ENCODE measurements at regions not wholly inside any gene's neighbourhood (a gene's known extent, or its start where the extent isn't known, plus 50 kb on each side); places are given as distances from the start of the nearest gene placed in this dataset.
"Not testable (repeated sequence)": the region's sequence is repeated elsewhere in the genome, so short reads cannot be mapped to it uniquely, and the experiment has no call there.

- DNase-seq, result no peak
- in situ Hi-C loops (cut with MboI; ENCODE audit: low pct_unique_long_range_greater_than_20kb, low sequenced_read_pairs), result no loop called here
Observed at GRCh38 chr2:228507870-228508269, 326.4 kb upstream of the SPHKAP start.

- DNase-seq, result no peak
- in situ Hi-C loops (cut with MboI; ENCODE audit: low pct_unique_long_range_greater_than_20kb, low sequenced_read_pairs), result no loop called here
Observed at GRCh38 chr2:228507231-228507824, 325.8 kb upstream of the SPHKAP start.

DNA sequence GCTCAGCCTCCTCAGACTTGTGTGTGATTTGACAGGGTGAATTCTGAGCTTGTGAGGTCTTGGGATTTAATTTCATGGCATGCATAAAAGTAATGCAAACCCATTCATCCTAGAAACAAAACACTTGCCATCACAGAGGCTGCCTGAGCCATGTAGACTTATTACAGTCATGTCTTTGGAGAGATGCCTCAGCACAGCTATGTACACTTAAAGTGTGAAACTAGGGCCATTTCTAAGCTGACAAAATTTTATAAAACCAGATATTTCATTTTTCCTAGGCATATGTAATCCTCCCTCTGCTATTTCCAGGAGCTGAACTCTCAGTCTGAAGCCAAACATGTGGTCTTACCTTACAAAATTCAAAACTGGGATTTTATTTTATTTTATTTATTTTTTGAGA lies 322.2 kb upstream of the SPHKAP start:
- no peak for DNase-seq
- in situ Hi-C loops (cut with MboI; ENCODE audit: low pct_unique_long_range_greater_than_20kb, low sequenced_read_pairs), result no loop called here

DNA sequence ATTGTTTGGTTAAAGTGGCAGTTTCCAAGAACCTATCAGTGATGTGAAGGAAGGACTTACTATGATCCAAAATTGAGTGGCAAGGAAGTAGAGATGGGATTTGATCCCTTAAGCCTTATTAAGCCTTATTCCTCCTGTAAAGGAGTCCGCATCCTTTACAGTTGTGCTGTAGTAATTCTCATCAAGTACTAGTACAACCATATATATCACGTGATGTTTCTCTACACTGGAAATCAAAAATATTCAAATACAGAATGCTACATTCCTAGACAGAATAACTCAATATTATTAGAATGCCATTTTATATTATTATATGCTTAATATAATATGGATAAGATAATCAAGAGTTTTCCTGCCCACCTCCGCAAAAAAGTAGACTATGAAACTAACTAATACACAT lies 312.4 kb upstream of the SPHKAP start:
- DNase-seq, result no peak
- in situ Hi-C loops (cut with MboI; ENCODE audit: low pct_unique_long_range_greater_than_20kb, low sequenced_read_pairs), result no loop called here

DNA sequence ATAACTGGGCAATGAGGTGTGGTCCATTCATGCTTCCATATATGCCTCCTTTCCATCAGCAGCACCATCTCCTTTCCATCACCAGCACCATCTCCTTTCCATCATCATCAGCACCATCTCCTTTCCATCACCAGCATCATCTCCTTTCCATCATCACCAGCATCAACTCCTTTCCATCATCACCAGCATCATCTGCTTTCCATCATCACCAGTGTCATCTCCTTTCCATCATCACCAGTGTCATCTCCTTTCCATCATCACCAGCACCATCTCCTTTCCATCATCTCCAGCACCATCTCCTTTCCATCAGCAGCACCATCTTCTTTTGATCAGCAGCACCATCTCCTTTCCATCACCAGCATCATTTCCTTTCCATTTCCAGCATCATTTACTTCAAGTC lies 297.5 kb upstream of the SPHKAP start:
- DNase-seq, result no peak
- in situ Hi-C loops (cut with MboI; ENCODE audit: low pct_unique_long_range_greater_than_20kb, low sequenced_read_pairs), result no loop called here

DNA sequence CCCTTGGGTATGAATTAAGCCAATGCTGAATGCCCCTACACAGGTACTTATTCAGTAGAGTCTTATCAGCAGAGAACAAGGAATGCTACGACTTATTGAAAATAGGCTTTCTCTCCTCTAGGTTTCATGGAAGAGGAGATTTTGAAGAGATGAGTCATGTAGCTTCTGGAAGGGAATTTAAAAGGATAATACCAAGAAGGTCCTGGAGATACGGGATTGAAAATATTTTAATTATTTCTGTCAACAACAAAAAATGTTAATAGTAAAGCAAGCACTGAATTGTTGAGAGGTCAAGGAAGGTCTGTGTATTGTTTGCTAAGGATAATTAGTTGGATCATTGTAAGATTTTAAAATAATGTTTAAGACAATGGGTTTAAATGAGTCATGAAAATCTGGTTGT lies 293.0 kb upstream of the SPHKAP start:
- in situ Hi-C loops (cut with MboI; ENCODE audit: low pct_unique_long_range_greater_than_20kb, low sequenced_read_pairs), result no loop called here
- no peak for DNase-seq

DNA sequence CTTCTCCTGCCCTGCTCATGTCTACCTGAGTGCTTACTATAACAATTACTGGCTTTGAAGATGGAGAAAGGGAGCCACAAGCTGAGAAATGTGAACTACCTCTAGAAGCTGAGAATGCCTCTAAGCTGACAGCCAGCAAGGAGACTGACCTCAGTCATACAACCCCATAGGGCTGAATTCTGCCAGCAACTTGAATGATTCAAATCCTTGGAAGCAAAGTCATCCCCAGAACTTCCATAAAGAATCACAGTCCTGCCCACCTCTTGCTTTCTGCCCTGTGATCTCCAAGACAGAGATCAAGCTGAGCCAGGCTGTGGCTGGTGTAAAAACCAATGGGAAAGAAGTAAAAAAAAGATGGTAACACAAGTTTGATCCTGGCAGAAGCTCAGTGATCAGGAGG lies 288.2 kb upstream of the SPHKAP start:
- DNase-seq, result no peak
- in situ Hi-C loops (cut with MboI; ENCODE audit: low pct_unique_long_range_greater_than_20kb, low sequenced_read_pairs), result no loop called here

DNA sequence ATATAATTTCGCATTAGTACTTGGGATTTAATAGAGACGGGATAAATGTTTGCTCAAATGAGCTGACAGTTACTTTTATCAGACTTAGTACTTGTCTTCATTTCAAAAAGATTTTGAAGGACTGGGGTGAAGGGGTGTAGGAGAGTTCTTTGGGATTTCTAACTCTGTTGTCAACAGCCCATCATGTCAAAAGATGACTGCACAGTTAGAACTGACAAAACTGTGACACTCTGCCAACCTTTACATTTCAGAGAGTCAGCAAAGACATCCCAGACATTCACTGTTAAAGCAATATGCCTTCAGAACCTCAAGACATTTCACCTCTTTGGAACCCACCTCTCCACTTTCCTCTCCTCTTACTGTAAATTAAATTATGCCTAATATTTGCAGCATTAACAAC lies 285.4 kb upstream of the SPHKAP start:
- no peak for DNase-seq
- in situ Hi-C loops (cut with MboI; ENCODE audit: low pct_unique_long_range_greater_than_20kb, low sequenced_read_pairs), result no loop called here

DNA sequence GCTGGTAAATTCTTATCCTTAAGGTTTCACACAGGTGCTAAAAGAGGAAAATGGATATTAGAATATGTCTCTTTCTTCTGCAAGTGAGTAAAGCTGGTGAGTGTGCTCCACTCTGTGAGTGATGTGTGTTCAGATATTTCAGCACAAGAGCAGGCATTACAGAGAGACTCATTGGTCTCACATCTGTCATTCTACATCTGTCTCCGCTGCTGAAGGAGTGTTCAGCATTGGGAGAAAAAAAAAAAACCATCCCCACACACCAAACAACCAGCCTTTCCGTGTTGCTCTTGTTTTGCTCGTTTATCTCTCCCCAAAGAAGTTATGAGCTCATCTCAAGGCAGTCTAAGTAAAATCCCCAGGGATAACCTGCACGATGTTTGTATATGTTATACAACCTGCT lies 283.9 kb upstream of the SPHKAP start:
- in situ Hi-C loops (cut with MboI; ENCODE audit: low pct_unique_long_range_greater_than_20kb, low sequenced_read_pairs), result no loop called here
- no peak for DNase-seq

DNA sequence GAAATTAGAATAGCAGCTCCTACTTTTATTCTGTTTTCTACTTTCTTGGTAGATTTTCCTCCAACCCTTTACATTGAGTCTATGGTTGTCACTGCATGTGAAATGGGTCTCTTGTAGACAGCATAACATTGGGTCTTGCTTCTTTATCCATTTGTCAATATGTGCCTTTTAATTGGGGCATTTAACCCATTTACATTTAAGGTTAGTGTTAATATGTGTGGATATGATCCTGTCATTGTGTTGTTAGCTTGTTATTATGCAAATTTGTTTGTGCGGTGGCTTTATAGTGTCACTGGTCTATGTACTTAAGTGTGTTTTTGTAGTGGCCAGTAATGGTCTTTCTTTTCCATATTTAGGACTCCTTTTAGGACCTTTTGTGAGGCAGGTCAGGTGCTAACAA lies 276.9 kb upstream of the SPHKAP start:
- in situ Hi-C loops (cut with MboI; ENCODE audit: low pct_unique_long_range_greater_than_20kb, low sequenced_read_pairs), result no loop called here

GRCh38 chr2:228447266-228447915 lies 265.9 kb upstream of the SPHKAP start:
- in situ Hi-C loops (cut with MboI; ENCODE audit: low pct_unique_long_range_greater_than_20kb, low sequenced_read_pairs), result no loop called here
- DNase-seq, result no peak

More for the DNA sequence above, 276.9 kb upstream of the SPHKAP start:
- DNase-seq, result no peak

- no peak for DNase-seq
- in situ Hi-C loops (cut with MboI; ENCODE audit: low pct_unique_long_range_greater_than_20kb, low sequenced_read_pairs), result no loop called here
Observed at GRCh38 chr2:228446734-228447133, 265.2 kb upstream of the SPHKAP start.

- no peak for DNase-seq
- in situ Hi-C loops (cut with MboI; ENCODE audit: low pct_unique_long_range_greater_than_20kb, low sequenced_read_pairs), result no loop called here
Observed at GRCh38 chr2:228444161-228444560, 262.7 kb upstream of the SPHKAP start.

DNA sequence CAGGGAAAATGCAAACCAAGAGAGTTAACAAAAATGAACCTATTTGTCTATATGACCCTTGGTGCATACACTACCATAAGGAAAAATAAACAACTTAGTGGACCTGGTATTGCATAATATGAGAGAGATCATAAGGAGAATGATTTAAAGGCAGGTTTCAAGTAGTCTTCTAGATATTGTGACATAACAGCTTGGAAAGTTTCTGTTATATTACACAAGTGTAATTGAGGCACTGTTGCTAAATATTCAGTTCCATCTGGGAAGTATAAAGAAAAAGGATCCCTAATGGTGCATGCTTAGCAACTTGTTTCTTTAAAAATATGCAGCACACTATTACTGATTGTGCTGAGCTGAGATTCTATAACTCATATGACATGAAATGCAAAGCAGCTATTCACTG lies 252.2 kb upstream of the SPHKAP start:
- in situ Hi-C loops (cut with MboI; ENCODE audit: low pct_unique_long_range_greater_than_20kb, low sequenced_read_pairs), result no loop called here
- DNase-seq, result no peak

DNA sequence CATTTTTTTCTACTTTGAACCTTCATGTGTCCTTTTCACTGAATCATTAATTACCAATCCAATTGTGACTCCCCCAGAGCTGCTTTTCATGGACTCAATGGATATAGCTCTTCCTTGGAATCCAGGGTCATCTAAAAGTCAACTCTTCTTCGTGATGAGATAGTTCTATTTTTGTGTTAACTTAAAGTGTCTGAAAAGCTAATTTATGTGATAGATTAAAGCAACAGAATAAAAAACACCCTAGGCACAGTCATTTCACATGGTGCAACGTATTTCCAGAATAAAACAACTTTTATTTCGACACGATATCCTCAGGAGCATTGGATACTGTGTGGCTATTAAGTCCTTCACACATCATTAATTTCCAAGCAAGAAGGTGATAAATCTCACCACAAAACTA lies 250.6 kb upstream of the SPHKAP start:
- in situ Hi-C loops (cut with MboI; ENCODE audit: low pct_unique_long_range_greater_than_20kb, low sequenced_read_pairs), result no loop called here
- no peak for DNase-seq

DNA sequence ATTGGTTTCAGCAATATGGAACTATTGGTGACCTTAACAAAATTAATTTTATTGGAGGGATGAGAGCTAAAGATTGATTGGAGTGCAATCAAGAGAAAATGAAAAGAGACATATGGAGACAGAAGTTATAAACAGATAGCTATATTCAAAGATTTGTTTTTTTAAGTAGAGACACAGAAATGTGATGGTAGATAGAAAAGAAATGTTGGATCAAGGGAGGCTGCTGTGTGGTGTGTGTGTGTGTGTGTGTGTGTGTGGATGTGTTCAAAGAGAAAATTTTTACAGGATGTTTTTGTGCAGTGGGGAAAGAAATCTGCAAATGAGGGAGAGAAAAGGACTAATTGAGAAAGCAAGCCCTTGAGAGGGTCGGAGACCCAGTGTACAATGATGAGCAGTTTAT lies 249.5 kb upstream of the SPHKAP start:
- no peak for DNase-seq
- in situ Hi-C loops (cut with MboI; ENCODE audit: low pct_unique_long_range_greater_than_20kb, low sequenced_read_pairs), result no loop called here

- in situ Hi-C loops (cut with MboI; ENCODE audit: low pct_unique_long_range_greater_than_20kb, low sequenced_read_pairs), result no loop called here
- no peak for DNase-seq
Observed at GRCh38 chr2:228426502-228427216, 245.2 kb upstream of the SPHKAP start.

- in situ Hi-C loops (cut with MboI; ENCODE audit: low pct_unique_long_range_greater_than_20kb, low sequenced_read_pairs); DNase-seq: not testable (repeated sequence)
Observed at GRCh38 chr2:228425411-228426060, 244.0 kb upstream of the SPHKAP start.

DNA sequence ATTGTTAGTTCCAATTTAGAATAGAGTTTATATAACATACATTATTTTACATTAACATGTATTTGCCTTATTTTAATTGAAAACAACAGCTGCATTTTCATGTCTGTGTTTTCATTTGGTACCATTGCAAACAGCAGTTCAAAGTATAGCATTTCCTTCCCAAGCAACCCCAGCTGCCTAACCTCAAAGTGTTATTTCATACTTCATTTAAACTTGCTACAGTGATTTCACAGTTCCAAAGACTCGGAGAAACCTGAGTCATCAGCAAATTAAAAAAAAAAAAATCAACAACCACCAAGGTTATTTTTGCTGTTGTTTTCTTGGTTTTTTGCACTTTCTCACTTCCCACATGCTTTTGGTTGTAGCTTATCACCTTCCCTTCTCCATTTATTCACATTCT lies 236.5 kb upstream of the SPHKAP start:
- in situ Hi-C loops (cut with MboI; ENCODE audit: low pct_unique_long_range_greater_than_20kb, low sequenced_read_pairs), result no loop called here
- DNase-seq, result no peak

DNA sequence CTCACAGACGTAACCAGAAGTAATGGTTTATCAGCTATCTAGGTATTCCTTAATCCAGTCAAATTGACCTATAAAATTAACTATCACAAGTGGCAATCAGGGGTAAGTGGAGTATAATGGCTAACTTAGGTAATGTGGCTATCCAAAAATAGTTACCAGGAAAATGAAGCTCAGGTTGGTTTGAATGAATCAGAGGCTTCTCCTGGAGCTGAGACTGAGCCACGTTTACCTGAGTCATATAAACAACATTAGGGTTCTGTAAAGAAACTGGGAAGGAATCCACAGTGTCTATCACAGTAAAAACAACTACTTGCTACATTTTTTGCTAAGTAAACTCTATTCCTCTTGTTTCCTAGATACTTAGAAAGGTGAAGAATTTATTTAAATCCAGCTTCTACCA lies 236.0 kb upstream of the SPHKAP start:
- in situ Hi-C loops (cut with MboI; ENCODE audit: low pct_unique_long_range_greater_than_20kb, low sequenced_read_pairs), result no loop called here
- DNase-seq, result no peak
